Thoracic aorta (tissue), 2 donors: ENCODE measurements at regions not wholly inside any gene's neighbourhood (a gene's known extent, or its start where the extent isn't known, plus 50 kb on each side); places are given as distances from the start of the nearest gene placed in this dataset.

Experiments used
- ATAC-seq: fragments of 150-250 bp; one replicate; pipeline ENCODE4 v1.8.0; 2017; ENCODE audit warnings: low read depth; ENCODE audit not compliant: insufficient number of reproducible peaks, low FRiP score
- DNase-seq: peaks from one replicate; pipeline ENCODE4 v3.0.0-alpha.2; 2020; ENCODE audit warnings: low spot score
- H3K27ac ChIP-seq, 2 donors: fragments of 200-600 bp; sonication (generic); 1 replicate in 1 of 2; 2 replicates in 1 of 2; pipeline ENCODE4 v1.5.1; 2016; ENCODE audit warnings: mild to moderate bottlenecking in 2 of 2, moderate library complexity in 2 of 2
- H3K27me3 ChIP-seq: fragments of 200-600 bp; sonication (generic); replicated peaks from 2 replicates; pipeline ENCODE4 v1.6.0; 2016; ENCODE audit warnings: mild to moderate bottlenecking; ENCODE audit not compliant: insufficient read depth
- H3K36me3 ChIP-seq: fragments of 200-600 bp; sonication (generic); one replicate; pipeline ENCODE4 v1.5.1; 2016
- H3K4me1 ChIP-seq, 2 donors: fragments of 200-600 bp; sonication (generic); 1 replicate in 1 of 2; 2 replicates in 1 of 2; pipeline versions ENCODE4 v1.5.1 to v1.6.0; 2016; ENCODE audit warnings: low read depth in 2 of 2, mild to moderate bottlenecking in 1 of 2; ENCODE audit not compliant: control insufficient read depth in 1 of 2
- H3K4me3 ChIP-seq: fragments of 200-600 bp; sonication (generic); 2 replicates; pipeline ENCODE4 v1.5.1; 2016; ENCODE audit warnings: mild to moderate bottlenecking
- H3K9me3 ChIP-seq: fragments of 200-600 bp; sonication (generic); 2 replicates; pipeline ENCODE4 v1.5.1; 2016
- TF ChIP-seq, protein P1 (sequence below): fragments of 200-600 bp; sonication (generic); IDR thresholded peaks from one replicate; pipeline ENCODE4 v1.5.1; 2019; ENCODE audit warnings: antibody characterized with exemption

GRCh38 chr21:43322805-43323204 is 104.1 kb downstream of the SIK1 start:
- H3K4me3 ChIP-seq = no peak overlapping the region
- H3K27ac ChIP-seq = no peak overlapping the region
- no peak for DNase-seq
- TF ChIP-seq, protein P1, sequence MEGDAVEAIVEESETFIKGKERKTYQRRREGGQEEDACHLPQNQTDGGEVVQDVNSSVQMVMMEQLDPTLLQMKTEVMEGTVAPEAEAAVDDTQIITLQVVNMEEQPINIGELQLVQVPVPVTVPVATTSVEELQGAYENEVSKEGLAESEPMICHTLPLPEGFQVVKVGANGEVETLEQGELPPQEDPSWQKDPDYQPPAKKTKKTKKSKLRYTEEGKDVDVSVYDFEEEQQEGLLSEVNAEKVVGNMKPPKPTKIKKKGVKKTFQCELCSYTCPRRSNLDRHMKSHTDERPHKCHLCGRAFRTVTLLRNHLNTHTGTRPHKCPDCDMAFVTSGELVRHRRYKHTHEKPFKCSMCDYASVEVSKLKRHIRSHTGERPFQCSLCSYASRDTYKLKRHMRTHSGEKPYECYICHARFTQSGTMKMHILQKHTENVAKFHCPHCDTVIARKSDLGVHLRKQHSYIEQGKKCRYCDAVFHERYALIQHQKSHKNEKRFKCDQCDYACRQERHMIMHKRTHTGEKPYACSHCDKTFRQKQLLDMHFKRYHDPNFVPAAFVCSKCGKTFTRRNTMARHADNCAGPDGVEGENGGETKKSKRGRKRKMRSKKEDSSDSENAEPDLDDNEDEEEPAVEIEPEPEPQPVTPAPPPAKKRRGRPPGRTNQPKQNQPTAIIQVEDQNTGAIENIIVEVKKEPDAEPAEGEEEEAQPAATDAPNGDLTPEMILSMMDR = no peak
- H3K36me3 ChIP-seq = no peaks in the 10 kb centered on the region
- no peak for ATAC-seq
- no peaks in the 10 kb centered on the region for H3K27me3 ChIP-seq
- peaks cover 0 to 8% of the 10 kb centered on the region in 2 donors for H3K4me1 ChIP-seq
- H3K9me3 ChIP-seq = no peaks in the 10 kb centered on the region

GRCh38 chr21:43322311-43322710 is 104.6 kb downstream of the SIK1 start:
- H3K4me1 ChIP-seq = peaks cover 0 to 8% of the 10 kb centered on the region in 2 donors
- TF ChIP-seq, protein P1 = no peak
- ATAC-seq = no peak
- H3K27ac ChIP-seq = no peak overlapping the region
- no peak for DNase-seq
- H3K27me3 ChIP-seq = no peaks in the 10 kb centered on the region
- no peak overlapping the region for H3K4me3 ChIP-seq
- no peaks in the 10 kb centered on the region for H3K9me3 ChIP-seq
- no peaks in the 10 kb centered on the region for H3K36me3 ChIP-seq

DNA sequence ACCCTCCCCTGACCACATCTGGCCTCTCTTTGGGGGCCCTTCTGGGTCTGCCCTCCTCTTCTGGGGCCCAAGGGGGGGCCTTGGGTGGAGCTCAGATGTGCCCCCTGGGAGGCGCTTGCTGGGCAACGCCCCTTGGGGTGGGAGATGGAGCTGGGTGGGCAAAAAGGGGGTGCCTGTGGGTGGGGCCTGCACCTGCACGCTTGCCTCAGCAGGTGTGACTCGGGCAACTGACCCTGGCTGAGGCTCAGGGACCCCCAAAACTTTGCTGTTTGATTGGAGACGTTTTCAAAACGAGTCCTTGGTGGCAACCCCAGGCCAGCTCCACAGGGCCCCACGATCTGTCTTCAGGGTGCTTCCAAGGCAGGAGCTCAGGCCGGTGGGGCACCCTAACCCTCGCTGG is 105.3 kb downstream of the SIK1 start:
- no peak overlapping the region for H3K4me3 ChIP-seq
- H3K27ac ChIP-seq = no peak overlapping the region
- peaks cover 0 to 8% of the 10 kb centered on the region in 2 donors for H3K4me1 ChIP-seq
- TF ChIP-seq, protein P1 = no peak
- H3K27me3 ChIP-seq = no peaks in the 10 kb centered on the region
- ATAC-seq = no peak
- DNase-seq = no peak
- no peaks in the 10 kb centered on the region for H3K36me3 ChIP-seq
- no peaks in the 10 kb centered on the region for H3K9me3 ChIP-seq

DNA sequence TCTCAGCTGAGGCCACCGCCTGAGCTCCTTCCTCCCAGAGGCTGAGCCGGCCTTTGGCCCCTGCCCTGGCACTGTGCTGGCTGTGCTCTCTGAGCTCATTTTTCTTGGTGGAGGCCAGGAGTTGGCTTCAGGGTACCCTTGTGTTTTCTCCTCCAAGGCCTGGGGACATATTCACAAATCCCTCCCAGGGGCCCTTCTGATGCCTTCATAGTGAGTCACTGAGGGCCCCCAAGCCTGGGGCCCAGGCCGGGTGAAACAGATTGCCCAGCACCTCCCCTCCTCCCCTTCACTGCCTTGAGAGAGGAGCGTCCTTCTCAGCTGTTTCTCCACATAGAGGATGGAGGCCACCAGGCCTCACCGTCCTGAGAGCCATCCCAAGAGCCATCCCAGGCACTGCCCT is 105.8 kb downstream of the SIK1 start:
- Histone ChIP-seq H3K27me3 (no peaks in the 10 kb centered on the region), H3K4me1 (peaks cover 0 to 8% of the 10 kb centered on the region in 2 donors), H3K9me3 (no peaks in the 10 kb centered on the region), H3K36me3 (no peaks in the 10 kb centered on the region), H3K27ac (no peak overlapping the region), H3K4me3 (no peak overlapping the region)
- TF ChIP-seq, protein P1 = no peak
- no peak for DNase-seq
- ATAC-seq = no peak

DNA sequence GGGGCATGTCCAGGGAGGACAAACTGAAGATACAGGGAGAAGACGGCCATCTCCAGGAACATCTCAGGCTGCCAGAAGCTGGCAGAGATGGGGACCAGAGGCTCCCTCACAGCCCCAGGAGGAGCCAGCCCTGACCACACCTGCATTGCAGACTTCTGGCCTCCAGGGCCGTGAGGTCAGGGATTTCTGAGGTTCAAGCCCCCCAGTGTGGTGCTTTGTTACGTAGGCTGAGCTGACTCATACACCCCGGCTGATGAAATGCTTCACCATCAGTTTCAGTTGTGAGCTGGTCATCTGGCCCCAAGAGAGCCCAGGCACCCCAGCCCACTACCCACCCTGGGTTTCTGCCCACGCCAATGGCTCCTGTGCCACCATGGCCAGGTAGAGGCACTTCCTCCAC is 106.4 kb downstream of the SIK1 start:
- Histone ChIP-seq H3K27me3 (no peaks in the 10 kb centered on the region), H3K4me3 (no peak overlapping the region), H3K36me3 (no peaks in the 10 kb centered on the region), H3K9me3 (no peaks in the 10 kb centered on the region), H3K4me1 (peaks cover 0 to 8% of the 10 kb centered on the region in 2 donors), H3K27ac (no peak overlapping the region)
- TF ChIP-seq, protein P1 = no peak
- no peak for DNase-seq
- no peak for ATAC-seq
